ENCODE measurements at regions not wholly inside any gene's neighbourhood (a gene's known extent, or its start where the extent isn't known, plus 50 kb on each side); places are given as distances from the start of the nearest gene placed in this dataset.

GRCh38 chr15:62636823-62637573 is 405.5 kb upstream of the TPM1 start:
- Histone ChIP-seq H3K27me3 (ENCODE audit: control insufficient read depth, insufficient read depth, low read length) (peaks cover 2% of the 10 kb centered on the region), H3K4me3 (ENCODE audit: low read depth, low read length) (no peak overlapping the region), H3K36me3 (ENCODE audit: control insufficient read depth, insufficient read depth, low read length) (no peaks in the 10 kb centered on the region)
- TF ChIP-seq CTCF (IDR thresholded peaks at IDR 0.05; ENCODE audit: insufficient read depth, low read length, poor library complexity, severe bottlenecking) = no peak
- no peak for DNase-seq (ENCODE audit: low read depth)

- no peaks in the 10 kb centered on the region for H3K36me3 ChIP-seq (ENCODE audit: control insufficient read depth, insufficient read depth, low read length)
- TF ChIP-seq CTCF (IDR thresholded peaks at IDR 0.05; ENCODE audit: insufficient read depth, low read length, poor library complexity, severe bottlenecking) = no peak
- H3K4me3 ChIP-seq (ENCODE audit: low read depth, low read length) = no peak overlapping the region
- DNase-seq (ENCODE audit: low read depth) = no peak
- no peaks in the 10 kb centered on the region for H3K27me3 ChIP-seq (ENCODE audit: control insufficient read depth, insufficient read depth, low read length)
Measured at GRCh38 chr15:62637574-62637897, 405.0 kb upstream of the TPM1 start.

- DNase-seq (ENCODE audit: low read depth) = no peak
- Histone ChIP-seq H3K27me3 (ENCODE audit: control insufficient read depth, insufficient read depth, low read length) (no peaks in the 10 kb centered on the region), H3K4me3 (ENCODE audit: low read depth, low read length) (no peak overlapping the region), H3K36me3 (ENCODE audit: control insufficient read depth, insufficient read depth, low read length) (no peaks in the 10 kb centered on the region)
- TF ChIP-seq CTCF (IDR thresholded peaks at IDR 0.05; ENCODE audit: insufficient read depth, low read length, poor library complexity, severe bottlenecking) = no peak
Measured at GRCh38 chr15:62637950-62638619, 404.5 kb upstream of the TPM1 start.

GRCh38 chr15:62639432-62639831 is 403.1 kb upstream of the TPM1 start:
- Histone ChIP-seq H3K36me3 (ENCODE audit: control insufficient read depth, insufficient read depth, low read length) (no peaks in the 10 kb centered on the region), H3K4me3 (ENCODE audit: low read depth, low read length) (no peak overlapping the region), H3K27me3 (ENCODE audit: control insufficient read depth, insufficient read depth, low read length) (no peaks in the 10 kb centered on the region)
- TF ChIP-seq CTCF (IDR thresholded peaks at IDR 0.05; ENCODE audit: insufficient read depth, low read length, poor library complexity, severe bottlenecking) = no peak
- DNase-seq (ENCODE audit: low read depth) = no peak

- TF ChIP-seq CTCF (IDR thresholded peaks at IDR 0.05; ENCODE audit: insufficient read depth, low read length, poor library complexity, severe bottlenecking) = no peak
- Histone ChIP-seq H3K27me3 (ENCODE audit: control insufficient read depth, insufficient read depth, low read length) (no peaks in the 10 kb centered on the region), H3K36me3 (ENCODE audit: control insufficient read depth, insufficient read depth, low read length) (no peaks in the 10 kb centered on the region), H3K4me3 (ENCODE audit: low read depth, low read length) (no peak overlapping the region)
- no peak for DNase-seq (ENCODE audit: low read depth)
Measured at GRCh38 chr15:62639906-62640605, 402.5 kb upstream of the TPM1 start.

Data from kidney epithelial cell (primary cell).